ENCODE measurements at regions not wholly inside any gene's neighbourhood (a gene's known extent, or its start where the extent isn't known, plus 50 kb on each side); places are given as distances from the start of the nearest gene placed in this dataset.

GRCh38 chr3:115340586-115340985, 193.5 kb upstream of the ZBTB20 start:
- Histone ChIP-seq H3K9ac (ENCODE audit: control insufficient read depth, insufficient read depth, low read length) (no peak overlapping the region), H3K4me3 (no peak overlapping the region), H3K4me1 (ENCODE audit: control insufficient read depth, insufficient read depth, low read length) (no peaks in the 10 kb centered on the region), H3K9me3 (replicated peaks; ENCODE audit: control insufficient read depth, insufficient read depth, low read length) (no peaks in the 10 kb centered on the region), H3K36me3 (ENCODE audit: control insufficient read depth in 2 of 2, insufficient read depth in 2 of 2, low read length in 1 of 2) (no peaks in the 10 kb centered on the region), H3K27me3 (replicated peaks in 1 of 2; ENCODE audit: control insufficient read depth in 2 of 2, insufficient read depth in 2 of 2, low read length in 1 of 2) (no peaks in the 10 kb centered on the region; a peak in 1 of 4 replicates), H2AFZ (ENCODE audit: control insufficient read depth, low read depth, low read length) (no peak overlapping the region), H3K79me2 (ENCODE audit: control insufficient read depth, insufficient read depth, low read length) (no peaks in the 10 kb centered on the region), H3K4me2 (ENCODE audit: control insufficient read depth, insufficient read depth) (no peak overlapping the region), H3K27ac (ENCODE audit: control insufficient read depth, insufficient read depth) (no peak overlapping the region), H4K20me1 (ENCODE audit: control insufficient read depth, insufficient read depth) (no peaks in the 10 kb centered on the region)
- ATAC-seq (no peak), FAIRE-seq (no peak), DNase-seq (ENCODE audit: low read depth, low spot score) (no peak)
- ChIA-PET CTCF (no interaction called here), POLR2A (no interaction called here), SMC1A (ENCODE audit: uncharacterized antibody, unreplicated experiment) (no interaction called here), RAD21 (ENCODE audit: unreplicated experiment) (no interaction called here)
- in situ Hi-C loops (cut with MboI) (no loop called here), intact Hi-C loops (cut with micrococcal nuclease; ENCODE audit: unreplicated experiment) (no loop called here)
- 12% methylated on average over 4 of the region's 4 CpGs for WGBS (ENCODE audit: insufficient coverage, insufficient replicate concordance, low lambda C conversion rate, missing lambda C conversion rate)
- TF ChIP-seq BCL3 (IDR thresholded peaks at IDR 0.05; ENCODE audit: borderline replicate concordance, insufficient read depth, low read depth, low read length, poor library complexity, severe bottlenecking) (no peak), NBN (IDR thresholded peaks at IDR 0.05) (no peak), CREM (IDR thresholded peaks at IDR 0.05; ENCODE audit: low read depth) (no peak), TARDBP (IDR thresholded peaks at IDR 0.05; ENCODE audit: borderline replicate concordance) (no peak), BACH1 (IDR thresholded peaks at IDR 0.05; ENCODE audit: borderline replicate concordance) (no peak), FOXK2 (IDR thresholded peaks at IDR 0.05) (no peak), HDAC2 (IDR thresholded peaks at IDR 0.05) (no peak), BCL11A (IDR thresholded peaks at IDR 0.05; ENCODE audit: low read depth, low read length) (no peak), IKZF2 (IDR thresholded peaks at IDR 0.05) (no peak), SMAD5 (IDR thresholded peaks at IDR 0.05; ENCODE audit: low read depth) (no peak), ATF7 (IDR thresholded peaks at IDR 0.05; ENCODE audit: low read depth) (no peak), POLR2A (IDR thresholded peaks at IDR 0.05; ENCODE audit: low read depth, low read length) (no peak), TAF1 (IDR thresholded peaks at IDR 0.05; ENCODE audit: borderline replicate concordance, low read depth, low read length) (no peak)
- TF ChIP-seq, protein P1, sequence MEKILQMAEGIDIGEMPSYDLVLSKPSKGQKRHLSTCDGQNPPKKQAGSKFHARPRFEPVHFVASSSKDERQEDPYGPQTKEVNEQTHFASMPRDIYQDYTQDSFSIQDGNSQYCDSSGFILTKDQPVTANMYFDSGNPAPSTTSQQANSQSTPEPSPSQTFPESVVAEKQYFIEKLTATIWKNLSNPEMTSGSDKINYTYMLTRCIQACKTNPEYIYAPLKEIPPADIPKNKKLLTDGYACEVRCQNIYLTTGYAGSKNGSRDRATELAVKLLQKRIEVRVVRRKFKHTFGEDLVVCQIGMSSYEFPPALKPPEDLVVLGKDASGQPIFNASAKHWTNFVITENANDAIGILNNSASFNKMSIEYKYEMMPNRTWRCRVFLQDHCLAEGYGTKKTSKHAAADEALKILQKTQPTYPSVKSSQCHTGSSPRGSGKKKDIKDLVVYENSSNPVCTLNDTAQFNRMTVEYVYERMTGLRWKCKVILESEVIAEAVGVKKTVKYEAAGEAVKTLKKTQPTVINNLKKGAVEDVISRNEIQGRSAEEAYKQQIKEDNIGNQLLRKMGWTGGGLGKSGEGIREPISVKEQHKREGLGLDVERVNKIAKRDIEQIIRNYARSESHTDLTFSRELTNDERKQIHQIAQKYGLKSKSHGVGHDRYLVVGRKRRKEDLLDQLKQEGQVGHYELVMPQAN (conservative IDR thresholded peaks at IDR 0.05) = no peak
- no TSS peak for BruUV-seq (replicated peaks)
